CD4-positive, CD25-positive, alpha-beta regulatory T cell (primary cell): ENCODE measurements at regions not wholly inside any gene's neighbourhood (a gene's known extent, or its start where the extent isn't known, plus 50 kb on each side); places are given as distances from the start of the nearest gene placed in this dataset.

Experiments
- ATAC-seq, 2 donors: fragments of 150-1000 bp; cut with Tn5 transposase; one replicate each; pipeline ENCODE4 v1.10.0; 2021; ENCODE audit warnings: low read depth in 2 of 2, moderate number of reproducible peaks in 2 of 2, moderate library complexity in 1 of 2
- DNase-seq, 3 donors: peaks; one replicate each; pipeline versions ENCODE4 v3.0.0 to v3.0.0-alpha.2; 2012 to 2022; ENCODE audit warnings: mixed read lengths in 1 of 3
- H3K27ac ChIP-seq: one replicate; pipeline ENCODE4 v1.7.0; 2013; ENCODE audit warnings: mild to moderate bottlenecking, low read length; ENCODE audit not compliant: insufficient read depth, poor library complexity, severe bottlenecking
- H3K27me3 ChIP-seq: one replicate; pipeline ENCODE4 v1.7.0; 2013; ENCODE audit warnings: low read length; ENCODE audit not compliant: control insufficient read depth, insufficient read depth
- H3K36me3 ChIP-seq: one replicate; pipeline ENCODE4 v1.7.0; 2013; ENCODE audit warnings: mild to moderate bottlenecking, low read length, moderate library complexity; ENCODE audit not compliant: control insufficient read depth, insufficient read depth
- H3K4me1 ChIP-seq: 2 replicates; pipeline ENCODE4 v1.7.0; 2013; ENCODE audit warnings: mild to moderate bottlenecking, low read length; ENCODE audit not compliant: insufficient read depth, control insufficient read depth, poor library complexity, severe bottlenecking
- H3K4me3 ChIP-seq: one replicate; pipeline ENCODE4 v1.7.0; 2013; ENCODE audit warnings: low read depth, mild to moderate bottlenecking, low read length, moderate library complexity
- H3K9me3 ChIP-seq, 2 experiments: 1 replicate in 1 of 2; 2 replicates in 1 of 2; pipeline ENCODE4 v1.7.0; 2013; ENCODE audit warnings: low read length in 2 of 2, mild to moderate bottlenecking in 1 of 2, moderate library complexity in 1 of 2; ENCODE audit not compliant: control insufficient read depth in 2 of 2
- H3K27ac Mint-ChIP-seq, 3 donors: one replicate each; pipeline ENCODE4 v1.8.0; 2020 to 2022; ENCODE audit warnings: mild to moderate bottlenecking in 3 of 3, mixed read lengths in 3 of 3, moderate library complexity in 2 of 3
- H3K27me3 Mint-ChIP-seq: one replicate; pipeline ENCODE4 v1.8.0; 2022; ENCODE audit warnings: mild to moderate bottlenecking, mixed read lengths
- H3K36me3 Mint-ChIP-seq: one replicate; pipeline ENCODE4 v1.8.0; 2020; ENCODE audit warnings: mixed read lengths
- H3K4me1 Mint-ChIP-seq, 4 donors: one replicate each; pipeline ENCODE4 v1.8.0; 2020 to 2022; ENCODE audit warnings: mixed read lengths in 4 of 4, mild to moderate bottlenecking in 1 of 4
- H3K4me3 Mint-ChIP-seq, 4 donors: one replicate each; pipeline ENCODE4 v1.8.0; 2020 to 2022; ENCODE audit warnings: mild to moderate bottlenecking in 4 of 4, mixed read lengths in 4 of 4, moderate library complexity in 3 of 4
- H3K9me3 Mint-ChIP-seq, 7 donors: one replicate each; pipeline ENCODE4 v1.8.0; 2020 to 2022; ENCODE audit warnings: mixed read lengths in 7 of 7, mild to moderate bottlenecking in 3 of 7, moderate library complexity in 2 of 7

- ATAC-seq (no peak), DNase-seq (no peak)
- Mint-ChIP-seq H3K9me3 (peaks cover 0 to 24% (median 6%) of the 10 kb centered on the region in 7 donors), H3K27me3 (no peaks in the 10 kb centered on the region), H3K36me3 (peaks cover 12% of the 10 kb centered on the region), H3K27ac (no peak overlapping the region), H3K4me3 (no peak overlapping the region), H3K4me1 (peaks cover 0 to 3% (median 0%) of the 10 kb centered on the region in 4 donors)
- no peak overlapping the region for H3K4me3 ChIP-seq
- H3K36me3 ChIP-seq: no peaks in the 10 kb centered on the region
- no peaks in the 10 kb centered on the region for H3K4me1 ChIP-seq
- H3K9me3 ChIP-seq: peaks cover 0 to 8% of the 10 kb centered on the region in 2 experiments
- no peak overlapping the region for H3K27ac ChIP-seq
- H3K27me3 ChIP-seq: no peaks in the 10 kb centered on the region
These were observed 162.8 kb downstream of the ERCC6L2 start for GRCh38 chr9:96038271-96038670.

DNA sequence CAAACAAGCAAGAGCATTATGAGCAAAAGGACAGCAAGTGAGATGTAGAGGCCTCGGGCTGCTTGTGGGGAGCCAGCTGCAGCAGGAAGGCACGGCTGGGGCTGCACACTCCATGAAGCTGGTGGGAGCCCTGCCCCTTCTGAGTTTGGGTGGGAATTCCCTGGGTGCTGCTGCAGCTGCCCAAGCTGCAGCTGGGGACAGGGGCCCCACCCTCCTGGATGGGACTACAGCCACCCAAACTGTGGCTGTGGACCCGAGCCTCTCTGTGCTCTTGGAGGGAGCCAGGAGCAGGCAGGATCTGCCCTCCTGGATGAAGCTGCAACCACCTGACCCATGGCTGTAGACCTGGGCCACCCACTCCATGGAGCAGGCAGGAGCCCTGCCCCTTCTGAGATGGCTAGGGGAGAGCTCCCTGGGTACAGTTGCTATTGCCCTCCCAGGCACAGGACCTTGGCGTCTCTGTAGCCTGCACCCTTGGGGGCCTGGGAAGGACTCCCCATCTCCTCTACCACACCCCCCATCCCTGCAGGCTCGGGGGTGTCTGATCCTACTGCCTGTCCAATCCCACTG, 159.1 kb downstream of the ERCC6L2 start:
- no peak overlapping the region for H3K27ac Mint-ChIP-seq
- no peak overlapping the region for H3K4me3 Mint-ChIP-seq
- peaks cover 0 to 8% of the 10 kb centered on the region in 2 experiments for H3K9me3 ChIP-seq
- H3K4me1 ChIP-seq: no peaks in the 10 kb centered on the region
- no peak overlapping the region for H3K4me3 ChIP-seq
- peaks cover 19% of the 10 kb centered on the region for H3K27me3 Mint-ChIP-seq
- peaks cover 0 to 1% (median 0%) of the 10 kb centered on the region in 4 donors for H3K4me1 Mint-ChIP-seq
- H3K36me3 Mint-ChIP-seq: peaks cover 12% of the 10 kb centered on the region
- no peak for ATAC-seq
- no peak overlapping the region for H3K27ac ChIP-seq
- no peak for DNase-seq
- no peaks in the 10 kb centered on the region for H3K36me3 ChIP-seq
- peaks cover 0 to 21% (median 6%) of the 10 kb centered on the region in 7 donors for H3K9me3 Mint-ChIP-seq
- no peaks in the 10 kb centered on the region for H3K27me3 ChIP-seq

- Mint-ChIP-seq H3K27me3 (peaks cover 26% of the 10 kb centered on the region), H3K36me3 (peaks cover 9% of the 10 kb centered on the region), H3K9me3 (peaks cover 0 to 16% (median 3%) of the 10 kb centered on the region in 7 donors), H3K4me1 (peaks cover 0 to 2% (median 0%) of the 10 kb centered on the region in 4 donors), H3K4me3 (no peak overlapping the region), H3K27ac (no peak overlapping the region)
- Histone ChIP-seq H3K4me1 (no peaks in the 10 kb centered on the region), H3K36me3 (no peaks in the 10 kb centered on the region), H3K27ac (no peak overlapping the region), H3K27me3 (no peaks in the 10 kb centered on the region), H3K9me3 (peaks cover 0 to 7% of the 10 kb centered on the region in 2 experiments), H3K4me3 (no peak overlapping the region)
- ATAC-seq: no peak
- DNase-seq: no peak
These were observed 158.4 kb downstream of the ERCC6L2 start for GRCh38 chr9:96033896-96034295.

DNA sequence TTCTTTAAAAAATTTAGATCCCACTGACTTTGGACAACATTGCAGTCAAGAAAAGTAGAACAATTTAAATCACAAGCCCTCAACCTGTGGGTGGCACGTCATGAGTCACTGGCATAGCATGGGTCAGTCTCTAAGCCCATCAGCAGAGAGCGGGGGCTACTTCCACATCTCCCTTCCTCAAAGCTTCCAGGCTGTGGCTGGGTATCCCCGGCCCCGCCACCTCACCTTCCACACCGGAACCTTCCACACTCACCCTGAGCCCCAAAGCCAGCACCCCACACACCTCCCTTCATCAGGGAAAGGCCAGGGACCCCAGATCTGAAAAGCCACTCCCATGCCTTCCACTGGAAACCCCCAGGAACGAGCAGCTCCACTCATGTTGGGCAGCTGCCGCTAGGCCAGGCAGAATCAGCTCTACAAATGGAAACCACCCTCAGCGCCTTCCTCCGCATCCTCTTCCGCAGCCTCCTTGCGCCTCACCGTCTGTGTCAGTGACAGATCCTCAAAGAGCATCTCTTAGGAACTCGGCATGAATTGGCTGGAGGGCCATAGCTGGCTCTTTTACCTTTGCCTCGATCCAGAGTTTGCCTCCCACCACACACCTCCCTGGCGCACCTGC, 156.5 kb downstream of the ERCC6L2 start:
- no peaks in the 10 kb centered on the region for H3K36me3 ChIP-seq
- no peak overlapping the region for H3K4me3 Mint-ChIP-seq
- peaks cover 8% of the 10 kb centered on the region for H3K4me1 ChIP-seq
- no peak overlapping the region for H3K27ac ChIP-seq
- H3K36me3 Mint-ChIP-seq: no peaks in the 10 kb centered on the region
- no peak for DNase-seq
- H3K27me3 Mint-ChIP-seq: peaks cover 39% of the 10 kb centered on the region
- peak overlapping the region in 1 of 3 donors; percentile 38 for H3K27ac Mint-ChIP-seq
- H3K9me3 ChIP-seq: no peaks in the 10 kb centered on the region
- peaks cover 0 to 7% (median 1%) of the 10 kb centered on the region in 7 donors for H3K9me3 Mint-ChIP-seq
- H3K4me1 Mint-ChIP-seq: peaks cover 0 to 12% (median 4%) of the 10 kb centered on the region in 4 donors
- H3K4me3 ChIP-seq: no peak overlapping the region
- no peak for ATAC-seq
- peaks cover 7% of the 10 kb centered on the region for H3K27me3 ChIP-seq

DNA sequence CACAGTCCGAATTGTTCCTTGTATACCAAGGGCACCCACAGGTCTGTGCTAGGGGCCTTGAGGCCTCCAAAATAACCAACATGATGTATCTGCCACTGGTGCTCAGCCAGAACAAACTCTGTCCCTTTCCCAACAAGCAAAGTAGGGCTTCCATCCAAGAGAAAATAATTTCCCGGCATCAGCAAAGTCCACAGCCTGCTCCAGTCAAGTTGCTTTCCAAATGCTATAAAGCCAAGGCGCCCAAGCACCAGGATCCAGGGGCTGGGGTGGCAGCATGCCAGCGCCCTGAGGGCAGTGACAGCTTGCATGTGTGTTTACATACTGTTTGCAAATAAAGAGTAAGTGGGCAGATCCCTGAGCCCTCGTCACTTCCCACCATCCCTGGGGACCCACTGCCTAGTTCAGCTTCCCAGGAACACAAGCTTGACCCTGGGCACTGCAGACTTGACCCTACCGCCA, 155.9 kb downstream of the ERCC6L2 start:
- Mint-ChIP-seq H3K9me3 (peaks cover 0 to 7% (median 0%) of the 10 kb centered on the region in 7 donors), H3K27me3 (peaks cover 39% of the 10 kb centered on the region), H3K27ac (no peak overlapping the region), H3K4me1 (peaks cover 0 to 17% (median 4%) of the 10 kb centered on the region in 4 donors), H3K4me3 (no peak overlapping the region), H3K36me3 (no peaks in the 10 kb centered on the region)
- DNase-seq (no peak), ATAC-seq (no peak)
- H3K27ac ChIP-seq: no peak overlapping the region
- peaks cover 9% of the 10 kb centered on the region for H3K4me1 ChIP-seq
- H3K36me3 ChIP-seq: no peaks in the 10 kb centered on the region
- no peaks in the 10 kb centered on the region for H3K9me3 ChIP-seq
- peaks cover 12% of the 10 kb centered on the region for H3K27me3 ChIP-seq
- H3K4me3 ChIP-seq: no peak overlapping the region

DNA sequence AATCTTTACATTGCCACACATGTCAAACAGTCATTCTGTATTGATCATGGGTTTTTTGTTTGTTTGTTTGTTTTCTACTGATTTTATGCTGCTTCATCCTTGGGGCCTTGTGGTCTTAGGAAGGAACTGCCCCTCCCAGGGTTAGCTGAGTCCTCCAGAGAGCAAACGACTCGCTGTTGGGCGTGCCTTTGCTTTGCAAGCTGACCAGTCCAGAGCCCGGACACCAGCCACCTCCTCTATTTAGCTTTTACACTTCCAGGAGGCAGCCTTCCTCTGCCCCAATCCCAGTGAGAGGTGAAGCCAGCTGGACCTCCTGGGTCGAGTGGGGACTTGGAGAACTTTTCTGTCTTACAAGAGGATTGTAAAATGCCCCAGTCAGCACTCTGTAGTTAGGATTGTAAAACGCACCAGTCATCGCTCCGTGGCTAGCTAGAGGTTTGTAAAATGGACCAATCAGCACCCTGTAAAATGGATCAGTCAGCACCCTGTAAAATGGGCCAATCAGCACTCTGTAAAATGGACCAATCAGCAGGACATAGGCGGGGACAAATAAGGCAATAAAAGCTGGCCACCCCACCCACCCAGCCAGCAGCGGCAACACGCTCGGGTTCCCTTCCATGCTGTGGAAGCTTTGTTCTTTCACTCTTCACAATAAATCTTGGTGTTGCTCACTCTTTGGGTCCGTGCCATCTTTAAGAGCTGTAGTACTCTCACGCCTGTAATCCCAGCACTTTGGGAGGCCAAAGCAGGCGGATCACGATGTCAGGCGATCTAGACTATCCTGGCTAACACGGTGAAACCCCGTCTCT, 154.4 kb downstream of the ERCC6L2 start:
- peaks cover 0 to 7% (median 0%) of the 10 kb centered on the region in 7 donors for H3K9me3 Mint-ChIP-seq
- Histone ChIP-seq H3K4me1 (peaks cover 9% of the 10 kb centered on the region), H3K9me3 (no peaks in the 10 kb centered on the region), H3K4me3 (no peak overlapping the region), H3K27me3 (peaks cover 20% of the 10 kb centered on the region), H3K27ac (no peak overlapping the region), H3K36me3 (no peaks in the 10 kb centered on the region)
- no peak for ATAC-seq
- H3K4me1 Mint-ChIP-seq: peaks cover 0 to 22% (median 8%) of the 10 kb centered on the region in 4 donors
- H3K27me3 Mint-ChIP-seq: peaks cover 48% of the 10 kb centered on the region
- no peak overlapping the region for H3K27ac Mint-ChIP-seq
- no peaks in the 10 kb centered on the region for H3K36me3 Mint-ChIP-seq
- no peak for DNase-seq
- no peak overlapping the region for H3K4me3 Mint-ChIP-seq

GRCh38 chr9:96027251-96028131, 152.0 kb downstream of the ERCC6L2 start:
- Mint-ChIP-seq H3K27me3 (peaks cover 72% of the 10 kb centered on the region), H3K36me3 (no peaks in the 10 kb centered on the region), H3K27ac (peak overlapping the region in 1 of 3 donors; percentile 55), H3K4me3 (peak overlapping the region; percentile 34 to 83 (median 62)), H3K9me3 (peaks cover 0 to 7% (median 0%) of the 10 kb centered on the region in 7 donors), H3K4me1 (peaks cover 0 to 34% (median 23%) of the 10 kb centered on the region in 4 donors)
- H3K4me1 ChIP-seq: peaks cover 16% of the 10 kb centered on the region
- H3K27me3 ChIP-seq: peaks cover 26% of the 10 kb centered on the region
- H3K36me3 ChIP-seq: no peaks in the 10 kb centered on the region
- H3K9me3 ChIP-seq: no peaks in the 10 kb centered on the region
- ATAC-seq (peak in 1 of 2 donors; percentile 4), DNase-seq (no peak)
- H3K27ac ChIP-seq: no peak overlapping the region
- H3K4me3 ChIP-seq: no peak overlapping the region
